ENCODE measurements at regions not wholly inside any gene's neighbourhood (a gene's known extent, or its start where the extent isn't known, plus 50 kb on each side); places are given as distances from the start of the nearest gene placed in this dataset.
"Not testable (repeated sequence)": the region's sequence is repeated elsewhere in the genome, so short reads cannot be mapped to it uniquely, and the experiment has no call there.

DNA sequence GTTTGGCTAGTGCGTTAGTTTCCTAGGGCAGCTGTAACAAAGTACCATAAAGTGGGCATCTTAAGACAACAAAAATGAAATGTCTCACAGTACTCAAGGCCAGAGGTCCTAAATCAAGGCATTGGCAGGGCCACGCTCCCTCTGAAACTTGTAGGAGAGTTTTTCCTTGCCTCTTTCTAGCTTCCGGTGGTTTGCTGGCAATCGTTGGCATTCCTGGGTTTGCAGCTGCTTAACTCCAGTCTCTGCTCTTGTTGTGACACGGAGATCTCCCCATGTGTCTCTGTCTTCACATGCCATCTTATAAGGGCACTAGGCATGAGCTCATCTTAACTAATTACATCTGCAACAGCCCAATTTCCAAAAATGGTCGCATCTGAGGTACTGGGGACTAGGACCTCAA, 362.0 kb upstream of the BOD1L1 start:
- DNase-seq = no peak

GRCh38 chr4:13990596-13991589, 363.4 kb upstream of the BOD1L1 start:
- no peak for DNase-seq

GRCh38 chr4:13992041-13992440, 364.5 kb upstream of the BOD1L1 start:
- DNase-seq = no peak

DNA sequence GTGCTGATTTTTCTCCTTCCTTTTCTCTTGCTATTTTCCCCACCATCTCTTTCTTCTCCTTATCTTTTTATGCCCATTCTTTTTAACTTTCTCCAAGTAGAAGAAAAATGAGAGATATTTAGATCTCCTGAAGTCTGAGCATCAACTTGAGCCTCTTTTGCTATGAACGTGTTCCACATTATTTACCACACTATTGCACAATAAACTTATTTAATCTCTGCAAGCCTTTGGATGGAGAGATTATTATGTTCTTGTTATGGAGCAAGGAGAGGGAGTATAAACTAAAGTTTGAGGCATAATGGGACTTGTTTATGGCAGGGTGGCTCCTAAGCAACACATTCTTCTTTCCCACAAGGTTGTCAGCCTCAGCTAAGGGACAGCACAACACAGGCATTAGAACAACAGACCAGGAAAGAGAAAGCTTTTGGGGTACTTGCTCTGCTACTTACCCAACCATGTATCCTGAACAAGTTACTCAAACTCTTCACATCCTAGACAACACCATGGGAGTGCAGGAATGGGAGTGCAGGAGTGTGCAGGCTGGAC, 365.5 kb upstream of the BOD1L1 start:
- DNase-seq = no peak

DNA sequence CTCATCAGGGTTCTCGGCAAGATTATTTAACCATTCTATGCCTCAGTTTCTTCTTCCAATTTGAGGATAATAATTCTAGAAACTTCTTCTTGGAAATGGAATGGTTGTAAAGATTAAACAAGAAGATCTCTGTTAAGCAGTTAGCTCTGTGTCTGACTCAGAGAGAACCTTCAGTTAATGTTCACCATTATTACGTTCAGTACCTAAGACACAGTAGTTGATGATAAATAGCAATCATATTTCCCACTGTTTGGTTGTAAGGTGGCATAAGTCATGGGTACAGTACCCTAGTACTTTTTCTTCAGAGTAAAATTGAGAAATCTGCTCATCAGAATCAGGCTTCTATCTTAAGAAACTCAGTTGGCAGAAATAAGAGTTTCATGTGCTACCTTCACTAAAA, 366.5 kb upstream of the BOD1L1 start:
- no peak for DNase-seq

GRCh38 chr4:13998850-13999445, 371.4 kb upstream of the BOD1L1 start:
- DNase-seq = no peak

GRCh38 chr4:14000091-14000814, 372.7 kb upstream of the BOD1L1 start:
- DNase-seq = no peak

DNA sequence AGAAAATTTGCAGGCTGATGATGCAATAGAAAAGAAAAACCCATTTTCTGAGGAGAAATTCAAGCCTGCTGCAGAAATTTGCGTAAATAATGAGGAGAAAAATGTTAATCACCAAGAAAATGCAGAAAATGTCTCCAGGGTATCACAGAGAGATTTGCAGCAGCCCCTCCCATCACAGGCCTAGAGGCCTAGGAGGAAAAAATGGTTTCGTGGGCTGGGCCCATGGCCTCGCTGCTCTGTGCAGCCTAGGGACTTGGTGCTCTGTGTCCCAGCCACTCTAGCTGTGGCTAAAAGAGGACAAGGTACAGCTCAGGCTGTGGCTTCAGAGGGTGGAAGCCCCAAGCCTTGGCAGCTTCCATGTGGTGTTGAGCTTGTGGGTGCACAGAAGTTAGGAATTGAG, 374.8 kb upstream of the BOD1L1 start:
- DNase-seq = not testable (repeated sequence)

GRCh38 chr4:14008494-14008893, 381.0 kb upstream of the BOD1L1 start:
- DNase-seq = no peak

DNA sequence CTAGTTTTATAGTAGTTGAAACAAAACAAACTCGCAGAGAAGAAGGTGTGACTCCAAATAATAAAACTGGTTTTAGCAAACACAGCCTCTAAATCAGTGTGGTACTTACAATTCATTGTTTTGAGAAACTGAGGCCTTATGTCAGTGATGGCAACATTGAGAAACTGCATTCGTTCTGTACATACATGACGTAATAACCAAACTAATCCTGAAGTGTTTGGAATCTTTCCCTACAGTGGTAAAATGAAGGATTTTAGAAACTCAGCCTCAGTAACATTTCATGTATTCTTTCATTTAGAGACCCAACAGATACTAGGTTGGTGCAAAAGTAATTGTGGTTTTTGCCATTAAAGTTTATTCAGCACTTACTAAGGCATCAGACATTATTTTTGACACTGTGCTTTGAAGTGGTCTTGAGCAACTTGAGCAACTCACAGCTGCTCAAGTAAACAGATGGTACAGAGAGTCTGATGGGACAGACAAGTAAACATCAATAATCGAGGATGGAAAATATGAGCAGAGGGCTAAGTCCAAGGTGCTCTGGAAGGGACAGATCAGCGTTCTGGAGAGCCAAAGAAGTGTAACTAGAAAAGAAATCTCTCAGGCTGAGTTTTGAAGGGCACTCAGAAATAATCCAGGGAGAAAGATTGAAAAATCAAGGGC, 390.8 kb upstream of the BOD1L1 start:
- DNase-seq = no peak

DNA sequence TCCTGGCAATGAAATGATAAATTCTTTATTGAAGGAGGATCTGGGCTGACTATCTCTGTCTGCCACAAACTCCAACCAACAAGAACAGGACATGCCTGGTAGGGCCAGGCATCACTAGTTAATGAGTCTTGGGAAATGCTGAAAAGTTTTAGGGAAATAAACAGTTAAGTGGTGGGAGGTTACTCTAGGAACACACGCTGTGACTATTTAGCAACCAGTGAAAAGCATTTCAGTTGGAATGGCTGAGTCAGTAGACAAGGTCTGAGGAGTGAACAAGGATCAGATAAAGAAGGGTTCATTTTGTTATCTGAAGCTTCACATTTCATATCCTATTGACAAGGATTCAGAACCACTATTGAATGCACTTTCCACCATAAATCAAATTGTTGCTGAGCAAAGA, 394.9 kb upstream of the BOD1L1 start:
- DNase-seq = no peak

- no peak for DNase-seq
Observed at GRCh38 chr4:14023036-14023435, 395.5 kb upstream of the BOD1L1 start.

DNA sequence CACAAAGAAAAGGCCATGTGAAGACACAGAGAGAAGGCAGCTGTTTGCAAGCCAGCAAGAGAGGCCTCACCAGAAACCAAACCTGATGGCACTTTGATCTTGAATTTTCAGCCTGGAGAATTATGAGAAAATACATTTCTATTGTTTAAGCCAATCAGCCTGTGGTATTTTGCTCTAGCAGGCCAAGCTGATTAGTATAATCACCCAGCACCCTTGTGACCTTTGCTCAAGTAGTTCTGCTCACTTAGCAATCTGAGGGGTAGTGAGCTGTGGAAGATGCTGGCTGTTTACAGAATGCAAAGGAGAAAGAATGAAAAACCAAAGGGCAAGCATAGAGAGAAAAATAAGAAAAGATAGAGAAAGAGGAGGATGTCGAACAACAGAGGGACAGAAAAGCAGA, 396.4 kb upstream of the BOD1L1 start:
- no peak for DNase-seq

- no peak for DNase-seq
Observed at GRCh38 chr4:14025111-14025510, 397.6 kb upstream of the BOD1L1 start.

DNA sequence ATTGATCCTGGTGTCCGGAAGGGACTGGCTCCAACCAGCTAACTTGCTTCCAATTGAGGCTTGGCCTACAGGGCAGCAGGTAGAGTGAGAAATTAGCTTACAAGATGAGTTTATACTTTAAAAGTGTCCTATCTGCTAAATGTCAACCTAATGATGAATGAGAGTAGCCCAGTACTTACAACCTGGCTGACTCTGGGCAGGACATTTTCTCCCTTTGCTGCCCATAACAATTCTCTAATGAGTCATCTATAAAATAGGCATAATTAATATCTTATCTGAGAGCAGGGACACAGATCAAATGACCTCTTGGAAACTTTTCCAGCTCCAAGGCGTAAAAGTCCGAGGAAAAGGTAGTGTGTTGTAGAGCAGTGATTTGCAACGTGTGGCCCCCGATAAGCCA, 398.4 kb upstream of the BOD1L1 start:
- no peak for DNase-seq

DNA sequence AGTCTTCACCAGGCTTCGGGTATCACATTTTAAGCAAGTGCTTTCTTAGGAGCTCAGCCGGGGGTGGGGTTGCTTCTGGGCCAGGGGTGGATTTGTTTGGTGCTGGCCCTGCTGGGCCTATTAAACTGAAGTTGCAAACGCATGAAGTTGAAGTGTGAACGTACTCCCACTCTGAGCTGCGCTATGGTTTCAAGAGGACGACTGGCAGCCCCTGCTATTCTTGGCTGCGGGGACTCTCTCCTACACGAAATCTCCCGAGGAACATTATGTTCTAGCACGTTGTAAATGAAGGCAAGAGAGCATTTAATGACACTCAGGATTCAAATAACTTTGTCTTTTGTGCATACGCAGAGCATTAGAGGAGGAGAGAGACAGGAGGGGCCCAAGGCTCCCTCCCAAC, 401.3 kb upstream of the BOD1L1 start:
- DNase-seq = no peak

DNA sequence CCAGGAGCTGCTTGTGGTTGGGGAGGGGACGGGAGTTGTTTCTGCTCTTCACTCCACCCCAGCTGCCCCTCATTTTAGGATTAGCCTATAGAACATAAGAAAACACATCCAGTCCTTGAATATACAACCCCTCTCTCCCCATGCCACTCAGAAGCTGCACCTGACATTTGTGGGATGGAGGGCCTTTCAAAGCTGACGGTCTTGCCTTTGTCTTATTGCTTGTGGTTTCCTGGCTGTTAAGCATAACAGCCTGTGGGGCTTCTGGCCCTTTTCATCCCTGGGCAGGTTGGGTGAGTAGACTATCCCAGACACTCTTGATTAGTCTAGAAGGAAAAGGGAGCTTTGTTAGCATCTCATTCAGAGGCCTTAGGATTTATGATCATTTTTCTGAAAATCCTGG, 407.6 kb upstream of the BOD1L1 start:
- DNase-seq = no peak

GRCh38 chr4:14043203-14043602, 415.7 kb upstream of the BOD1L1 start:
- no peak for DNase-seq

DNA sequence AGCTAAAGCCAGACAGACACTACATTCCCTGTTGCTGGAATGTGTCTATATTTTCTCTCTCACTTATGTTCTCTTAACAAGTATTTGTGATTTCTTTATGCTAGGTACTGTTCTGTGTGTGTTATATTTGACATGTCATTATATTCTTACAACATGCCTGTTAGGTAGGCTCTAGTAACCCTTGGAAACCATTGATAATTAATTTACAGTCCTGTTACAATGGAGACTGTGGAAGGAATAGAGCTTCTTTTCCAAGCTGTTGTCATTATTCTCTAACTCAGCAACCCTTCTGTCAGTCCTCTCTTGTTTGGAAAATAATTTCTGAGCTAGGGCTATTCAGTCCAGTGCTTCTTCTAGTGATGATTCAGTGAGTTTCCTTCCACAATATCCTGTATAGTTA, 419.1 kb upstream of the BOD1L1 start:
- DNase-seq = no peak

DNA sequence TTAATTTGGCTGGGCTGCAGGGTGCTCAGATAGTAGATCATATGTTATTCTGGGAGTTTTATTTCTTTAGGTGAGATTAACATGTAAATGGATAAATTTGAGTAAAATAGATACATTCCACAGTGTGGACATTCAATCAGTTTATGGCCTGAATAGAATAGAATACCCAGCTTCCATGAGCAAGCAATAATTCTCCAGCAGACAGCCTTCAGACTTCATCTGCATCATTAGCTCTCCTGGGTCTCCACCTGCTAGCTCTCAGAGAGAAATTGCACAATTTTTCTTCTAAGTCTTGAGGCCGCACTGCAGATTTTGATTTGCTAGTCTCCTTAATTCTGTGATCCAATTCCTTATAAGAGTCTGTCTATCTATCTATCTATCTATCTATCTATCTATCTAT, 420.3 kb upstream of the BOD1L1 start:
- DNase-seq = no peak

DNA sequence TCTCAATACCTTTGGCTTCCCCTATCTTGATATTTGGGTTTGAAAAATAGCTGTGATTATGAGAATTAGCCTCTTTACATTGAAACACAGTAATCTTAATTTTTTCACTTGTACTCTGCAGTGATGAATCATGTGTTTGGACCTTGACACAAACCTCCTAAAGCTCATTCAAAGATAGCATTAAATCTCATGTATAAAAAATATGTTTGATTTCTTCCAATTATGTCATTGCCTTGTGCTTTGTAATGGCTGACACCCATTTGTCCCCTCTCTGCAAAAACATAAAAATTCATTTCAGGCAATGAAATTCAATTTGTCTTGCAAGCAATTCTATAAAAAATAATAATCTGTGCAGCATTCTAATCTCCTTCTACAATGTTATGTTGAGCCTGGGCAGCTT, 422.4 kb upstream of the BOD1L1 start:
- no peak for DNase-seq

- DNase-seq = no peak
Observed at GRCh38 chr4:14053291-14053690, 425.8 kb upstream of the BOD1L1 start.

- no peak for DNase-seq
Observed at GRCh38 chr4:14054391-14054790, 426.9 kb upstream of the BOD1L1 start.
